Smooth muscle cell (in vitro differentiated cells): ENCODE measurements at regions not wholly inside any gene's neighbourhood (a gene's known extent, or its start where the extent isn't known, plus 50 kb on each side); places are given as distances from the start of the nearest gene placed in this dataset.

Source experiments
- DNase-seq: peaks from one replicate; lab custom pipeline; 2025; ENCODE audit not compliant: unreplicated experiment; lab: John Stamatoyannopoulos, UW
- H2AFZ ChIP-seq: fragments of 200-600 bp; sonication (generic); 2 replicates; pipeline ENCODE4 v1.6.0; 2016; ENCODE audit warnings: antibody characterized with exemption, low read depth, mild to moderate bottlenecking
- H3F3A ChIP-seq: fragments of 200-600 bp; sonication (generic); 2 replicates; pipeline ENCODE4 v1.6.0; 2017; ENCODE audit warnings: antibody characterized with exemption, low read depth
- H3K27ac ChIP-seq: fragments of 200-600 bp; sonication (generic); 2 replicates; pipeline ENCODE4 v1.5.1; 2016; ENCODE audit warnings: low read depth, mild to moderate bottlenecking
- H3K27me3 ChIP-seq: fragments of 200-600 bp; sonication (generic); 2 replicates; pipeline ENCODE4 v1.6.1; 2016; ENCODE audit warnings: low read depth, mild to moderate bottlenecking
- H3K36me3 ChIP-seq: fragments of 200-600 bp; sonication (generic); 2 replicates; pipeline ENCODE4 v1.5.1; 2016; ENCODE audit warnings: low read depth
- H3K4me1 ChIP-seq: fragments of 200-600 bp; sonication (generic); 2 replicates; pipeline ENCODE4 v1.5.1; 2016; ENCODE audit warnings: low read depth
- H3K4me2 ChIP-seq: fragments of 200-600 bp; sonication (generic); 2 replicates; pipeline ENCODE4 v1.6.0; 2016; ENCODE audit warnings: mild to moderate bottlenecking
- H3K4me3 ChIP-seq: fragments of 200-600 bp; sonication (generic); 2 replicates; pipeline ENCODE4 v1.5.1; 2016; ENCODE audit warnings: mild to moderate bottlenecking
- H3K79me2 ChIP-seq: fragments of 200-600 bp; sonication (generic); 2 replicates; pipeline ENCODE4 v1.6.0; 2016; ENCODE audit warnings: low read depth, mild to moderate bottlenecking
- H3K9ac ChIP-seq: fragments of 200-600 bp; sonication (generic); 2 replicates; pipeline ENCODE4 v1.6.0; 2016; ENCODE audit warnings: low read depth
- H3K9me3 ChIP-seq: fragments of 200-600 bp; sonication (generic); replicated peaks from 2 replicates; pipeline ENCODE4 v1.5.1; 2016; ENCODE audit warnings: low read depth
- H4K20me1 ChIP-seq: fragments of 200-600 bp; sonication (generic); 2 replicates; pipeline ENCODE4 v1.6.0; 2016; ENCODE audit warnings: low read depth
- WGBS: methylation state at CpG from one replicate; pipeline ENCODE4 v1.1.7; 2016; ENCODE audit warnings: low lambda C conversion rate; 5-methylcytosine and 5-hydroxymethylcytosine counted together
- TF ChIP-seq, protein P1 (sequence below): fragments of 200-600 bp; sonication (generic); IDR thresholded peaks from 2 replicates; pipeline ENCODE4 v1.5.1; 2017; ENCODE audit warnings: borderline replicate concordance, mild to moderate bottlenecking, antibody characterized with exemption; ENCODE audit not compliant: insufficient read depth, poor library complexity, severe bottlenecking

DNA sequence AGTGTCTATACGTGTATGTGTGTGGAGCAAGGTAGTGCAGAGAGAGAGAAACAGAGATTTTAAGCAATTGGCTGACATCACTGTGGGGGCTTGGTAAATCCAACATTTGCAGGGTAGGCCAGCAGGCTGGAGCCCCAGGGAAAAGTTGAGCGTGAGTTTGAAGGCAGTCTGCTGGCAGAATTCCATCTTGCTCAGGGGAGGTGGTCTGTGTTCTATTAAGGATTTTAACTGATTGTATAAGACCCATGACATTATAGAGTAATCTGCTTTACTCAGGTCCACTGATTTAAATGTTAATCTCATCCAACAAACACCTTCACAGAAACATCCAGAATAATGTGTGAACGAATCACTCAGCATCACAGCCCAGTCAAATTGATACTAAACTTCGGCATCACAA is 912.9 kb downstream of the GRM8 start:
- H2AFZ ChIP-seq = no peak overlapping the region
- H4K20me1 ChIP-seq = no peaks in the 10 kb centered on the region
- no peaks in the 10 kb centered on the region for H3K36me3 ChIP-seq
- 84% methylated on average over 4 of the region's 4 CpGs for WGBS
- no peak for DNase-seq
- H3K4me3 ChIP-seq = no peak overlapping the region
- no peak overlapping the region for H3K27ac ChIP-seq
- H3K27me3 ChIP-seq = no peaks in the 10 kb centered on the region
- H3F3A ChIP-seq = no peaks in the 10 kb centered on the region
- no peak overlapping the region for H3K4me2 ChIP-seq
- H3K9ac ChIP-seq = no peak overlapping the region
- H3K4me1 ChIP-seq = no peaks in the 10 kb centered on the region
- H3K79me2 ChIP-seq = no peaks in the 10 kb centered on the region
- TF ChIP-seq, protein P1, sequence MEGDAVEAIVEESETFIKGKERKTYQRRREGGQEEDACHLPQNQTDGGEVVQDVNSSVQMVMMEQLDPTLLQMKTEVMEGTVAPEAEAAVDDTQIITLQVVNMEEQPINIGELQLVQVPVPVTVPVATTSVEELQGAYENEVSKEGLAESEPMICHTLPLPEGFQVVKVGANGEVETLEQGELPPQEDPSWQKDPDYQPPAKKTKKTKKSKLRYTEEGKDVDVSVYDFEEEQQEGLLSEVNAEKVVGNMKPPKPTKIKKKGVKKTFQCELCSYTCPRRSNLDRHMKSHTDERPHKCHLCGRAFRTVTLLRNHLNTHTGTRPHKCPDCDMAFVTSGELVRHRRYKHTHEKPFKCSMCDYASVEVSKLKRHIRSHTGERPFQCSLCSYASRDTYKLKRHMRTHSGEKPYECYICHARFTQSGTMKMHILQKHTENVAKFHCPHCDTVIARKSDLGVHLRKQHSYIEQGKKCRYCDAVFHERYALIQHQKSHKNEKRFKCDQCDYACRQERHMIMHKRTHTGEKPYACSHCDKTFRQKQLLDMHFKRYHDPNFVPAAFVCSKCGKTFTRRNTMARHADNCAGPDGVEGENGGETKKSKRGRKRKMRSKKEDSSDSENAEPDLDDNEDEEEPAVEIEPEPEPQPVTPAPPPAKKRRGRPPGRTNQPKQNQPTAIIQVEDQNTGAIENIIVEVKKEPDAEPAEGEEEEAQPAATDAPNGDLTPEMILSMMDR = no peak
- no peaks in the 10 kb centered on the region for H3K9me3 ChIP-seq

GRCh38 chr7:126305671-126306070 is 947.1 kb downstream of the GRM8 start:
- Histone ChIP-seq H3K9me3 (no peaks in the 10 kb centered on the region), H3F3A (no peaks in the 10 kb centered on the region), H3K36me3 (no peaks in the 10 kb centered on the region), H3K79me2 (no peaks in the 10 kb centered on the region), H3K4me2 (no peak overlapping the region), H3K4me1 (no peaks in the 10 kb centered on the region), H3K9ac (no peak overlapping the region), H2AFZ (no peak overlapping the region), H4K20me1 (no peaks in the 10 kb centered on the region), H3K27me3 (no peaks in the 10 kb centered on the region), H3K27ac (no peak overlapping the region), H3K4me3 (no peak overlapping the region)
- TF ChIP-seq, protein P1 = no peak
- 80% methylated on average over 1 of the region's 1 CpG for whole genome bisulfite sequencing
- DNase-seq = no peak

DNA sequence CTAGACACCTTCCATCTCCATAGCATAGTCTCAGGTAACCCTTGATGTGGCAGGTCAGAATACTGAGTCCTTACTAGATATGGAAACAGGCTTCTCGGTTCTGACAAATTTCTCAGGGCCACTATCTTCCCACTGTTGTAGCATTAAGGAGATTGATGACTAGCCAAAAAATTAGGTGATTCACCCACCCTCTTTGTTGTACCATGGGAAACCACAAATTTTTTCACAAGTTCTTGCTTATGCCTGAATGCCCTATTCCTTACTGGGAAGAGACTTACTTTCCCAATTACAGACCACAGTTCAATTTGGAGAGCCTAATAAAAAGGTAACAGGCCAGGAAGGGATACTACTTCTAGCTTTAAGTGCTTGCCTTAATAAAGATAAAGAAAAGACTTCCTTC is 948.8 kb downstream of the GRM8 start:
- H3K4me3 ChIP-seq = no peak overlapping the region
- 68% methylated on average over 1 of the region's 1 CpG for WGBS
- no peaks in the 10 kb centered on the region for H3K4me1 ChIP-seq
- no peak overlapping the region for H3K27ac ChIP-seq
- H3K79me2 ChIP-seq = no peaks in the 10 kb centered on the region
- no peaks in the 10 kb centered on the region for H3F3A ChIP-seq
- no peaks in the 10 kb centered on the region for H3K9me3 ChIP-seq
- H2AFZ ChIP-seq = no peak overlapping the region
- no peak overlapping the region for H3K4me2 ChIP-seq
- no peak overlapping the region for H3K9ac ChIP-seq
- no peak for DNase-seq
- TF ChIP-seq, protein P1 = no peak
- no peaks in the 10 kb centered on the region for H3K27me3 ChIP-seq
- no peaks in the 10 kb centered on the region for H3K36me3 ChIP-seq
- no peaks in the 10 kb centered on the region for H4K20me1 ChIP-seq

GRCh38 chr7:126302639-126303038 is 950.1 kb downstream of the GRM8 start:
- no peak overlapping the region for H3K27ac ChIP-seq
- H3K4me3 ChIP-seq = no peak overlapping the region
- H3K36me3 ChIP-seq = no peaks in the 10 kb centered on the region
- WGBS = 92% methylated on average over 2 of the region's 2 CpGs
- H4K20me1 ChIP-seq = no peaks in the 10 kb centered on the region
- no peak overlapping the region for H2AFZ ChIP-seq
- H3K9me3 ChIP-seq = no peaks in the 10 kb centered on the region
- no peaks in the 10 kb centered on the region for H3K4me1 ChIP-seq
- no peaks in the 10 kb centered on the region for H3K27me3 ChIP-seq
- H3K79me2 ChIP-seq = no peaks in the 10 kb centered on the region
- no peak for DNase-seq
- H3K9ac ChIP-seq = no peak overlapping the region
- no peaks in the 10 kb centered on the region for H3F3A ChIP-seq
- TF ChIP-seq, protein P1 = no peak
- no peak overlapping the region for H3K4me2 ChIP-seq
